GM12801 (cell line): ENCODE measurements at regions not wholly inside any gene's neighbourhood (a gene's known extent, or its start where the extent isn't known, plus 50 kb on each side); places are given as distances from the start of the nearest gene placed in this dataset.

Source experiments
- TF ChIP-seq, protein P1 (sequence below): IDR thresholded peaks from one replicate; pipeline ENCODE4 v1.5.1; 2011; ENCODE audit warnings: control low read depth; ENCODE audit not compliant: insufficient read length; ENCODE audit errors: extremely low read depth

GRCh38 chr18:72171596-72171995, 372.5 kb downstream of the CBLN2 start:
- TF ChIP-seq, protein P1, sequence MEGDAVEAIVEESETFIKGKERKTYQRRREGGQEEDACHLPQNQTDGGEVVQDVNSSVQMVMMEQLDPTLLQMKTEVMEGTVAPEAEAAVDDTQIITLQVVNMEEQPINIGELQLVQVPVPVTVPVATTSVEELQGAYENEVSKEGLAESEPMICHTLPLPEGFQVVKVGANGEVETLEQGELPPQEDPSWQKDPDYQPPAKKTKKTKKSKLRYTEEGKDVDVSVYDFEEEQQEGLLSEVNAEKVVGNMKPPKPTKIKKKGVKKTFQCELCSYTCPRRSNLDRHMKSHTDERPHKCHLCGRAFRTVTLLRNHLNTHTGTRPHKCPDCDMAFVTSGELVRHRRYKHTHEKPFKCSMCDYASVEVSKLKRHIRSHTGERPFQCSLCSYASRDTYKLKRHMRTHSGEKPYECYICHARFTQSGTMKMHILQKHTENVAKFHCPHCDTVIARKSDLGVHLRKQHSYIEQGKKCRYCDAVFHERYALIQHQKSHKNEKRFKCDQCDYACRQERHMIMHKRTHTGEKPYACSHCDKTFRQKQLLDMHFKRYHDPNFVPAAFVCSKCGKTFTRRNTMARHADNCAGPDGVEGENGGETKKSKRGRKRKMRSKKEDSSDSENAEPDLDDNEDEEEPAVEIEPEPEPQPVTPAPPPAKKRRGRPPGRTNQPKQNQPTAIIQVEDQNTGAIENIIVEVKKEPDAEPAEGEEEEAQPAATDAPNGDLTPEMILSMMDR, result no peak

DNA sequence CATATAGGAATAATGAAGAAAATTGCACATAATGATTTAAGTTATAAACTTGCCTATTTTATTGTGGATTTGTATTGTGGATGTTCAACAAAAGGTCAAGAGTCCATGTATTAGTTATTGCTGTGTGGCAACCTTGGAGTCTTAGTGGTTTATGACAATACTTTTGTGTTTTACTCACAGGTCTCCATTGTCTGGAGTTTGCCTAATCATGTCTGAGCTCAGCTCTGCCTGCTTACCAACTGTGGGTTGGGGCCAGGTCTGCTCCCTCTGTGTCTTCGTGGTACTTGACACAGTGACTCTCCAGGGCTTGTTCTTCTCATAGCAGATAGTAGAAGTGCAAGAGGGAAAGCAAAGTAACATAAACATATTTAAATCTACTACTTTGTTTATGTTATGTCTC, 382.5 kb downstream of the CBLN2 start:
- TF ChIP-seq, protein P1, result no peak

GRCh38 chr18:72160510-72161445, 383.4 kb downstream of the CBLN2 start:
- TF ChIP-seq, protein P1, result no peak

DNA sequence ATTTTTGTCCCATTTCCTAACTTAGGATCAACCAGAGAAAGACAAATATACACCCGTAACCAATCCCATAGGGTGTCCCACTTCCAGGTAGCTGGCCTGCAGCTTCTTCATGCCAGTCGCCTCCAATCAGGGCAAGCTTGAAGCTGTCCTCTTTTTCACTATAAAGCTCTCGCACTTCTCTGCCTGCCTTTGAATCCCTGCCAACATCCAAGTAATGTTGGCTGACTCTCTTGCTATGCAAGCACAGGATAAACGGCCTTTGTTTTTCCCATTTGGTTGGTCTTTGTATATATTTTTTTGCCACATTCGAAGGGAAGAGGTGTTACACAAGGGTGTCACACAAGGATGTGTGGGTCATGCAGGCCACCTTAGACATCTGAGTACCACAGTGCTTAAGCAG, 388.8 kb downstream of the CBLN2 start:
- TF ChIP-seq, protein P1, result no peak

- TF ChIP-seq, protein P1, result no peak
Observed at GRCh38 chr18:72154926-72155325, 389.2 kb downstream of the CBLN2 start.

DNA sequence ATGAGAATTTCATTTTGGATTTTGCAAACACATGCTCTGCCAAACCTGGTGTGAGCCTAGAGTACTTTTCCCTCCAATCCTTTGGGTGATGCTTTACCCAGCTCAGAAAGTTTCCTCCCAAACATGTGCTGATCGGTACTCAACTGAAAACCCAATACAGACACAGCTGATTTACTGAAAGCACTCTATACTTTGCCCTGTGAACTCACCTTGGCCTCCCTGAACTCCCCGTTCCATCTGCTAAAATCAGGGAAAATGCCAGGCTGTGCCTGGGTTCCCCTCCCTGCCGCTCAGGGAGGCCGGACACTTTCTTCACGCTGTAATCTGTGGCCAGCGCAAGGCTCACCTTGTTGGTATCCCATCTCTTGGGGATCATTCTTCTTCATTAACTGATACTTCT, 391.2 kb downstream of the CBLN2 start:
- TF ChIP-seq, protein P1, result no peak

DNA sequence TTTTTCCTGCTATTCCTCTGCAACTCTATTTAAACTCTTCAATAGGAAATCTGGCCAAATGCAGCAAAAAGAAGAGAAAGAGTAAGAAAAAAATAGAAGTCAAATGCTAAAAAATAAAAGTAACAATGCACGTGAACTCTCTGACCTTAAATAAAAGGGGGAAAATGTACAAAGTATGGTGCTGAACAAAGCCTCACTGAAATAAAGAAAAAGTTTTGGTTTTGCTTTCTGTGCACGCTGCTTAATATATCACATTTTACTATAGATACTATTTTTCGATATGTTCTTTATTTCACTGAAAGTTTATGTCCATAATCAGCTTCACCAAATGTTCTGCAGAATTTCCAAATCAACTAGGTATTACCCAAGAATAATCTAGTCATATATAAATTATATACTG, 396.3 kb downstream of the CBLN2 start:
- TF ChIP-seq, protein P1, result no peak
